HUES48 (cell line): ENCODE measurements at regions not wholly inside any gene's neighbourhood (a gene's known extent, or its start where the extent isn't known, plus 50 kb on each side); places are given as distances from the start of the nearest gene placed in this dataset.
"Not testable (repeated sequence)": the region's sequence is repeated elsewhere in the genome, so short reads cannot be mapped to it uniquely, and the experiment has no call there.

Experiments used
- H3K27ac ChIP-seq: one replicate; pipeline ENCODE4 v1.7.0; 2013; ENCODE audit warnings: low read depth, low read length, inconsistent platforms
- H3K27me3 ChIP-seq: 2 replicates; pipeline ENCODE4 v1.6.1; 2013; ENCODE audit warnings: mild to moderate bottlenecking, low read length; ENCODE audit not compliant: control insufficient read depth, insufficient read depth
- H3K36me3 ChIP-seq: 2 replicates; pipeline ENCODE4 v1.6.1; 2013; ENCODE audit warnings: low read length; ENCODE audit not compliant: control insufficient read depth, insufficient read depth
- H3K4me1 ChIP-seq: 2 replicates; pipeline ENCODE4 v1.6.1; 2013; ENCODE audit warnings: mild to moderate bottlenecking, low read length; ENCODE audit not compliant: control insufficient read depth, insufficient read depth
- H3K4me3 ChIP-seq: 2 replicates; pipeline ENCODE4 v1.5.1; 2013; ENCODE audit warnings: mild to moderate bottlenecking, low read depth, low read length
- H3K9ac ChIP-seq: 2 replicates; pipeline ENCODE4 v1.6.1; 2013; ENCODE audit warnings: mild to moderate bottlenecking, low read depth, low read length, moderate library complexity
- H3K9me3 ChIP-seq: 2 replicates; pipeline ENCODE4 v1.6.1; 2013; ENCODE audit warnings: low read length; ENCODE audit not compliant: control insufficient read depth, insufficient read depth

- Histone ChIP-seq H3K4me3 (no peak overlapping the region), H3K4me1 (no peaks in the 10 kb centered on the region), H3K27me3 (no peaks in the 10 kb centered on the region), H3K9ac (no peak overlapping the region), H3K9me3 (0 out of 2 replicates have a peak, but pooled peaks cover under 1% of the 10 kb centered on the region), H3K27ac (no peak overlapping the region), H3K36me3 (no peaks in the 10 kb centered on the region)
Observed at GRCh38 chr6:15943423-15943822, 185.5 kb upstream of the MYLIP start.

- H3K4me3 ChIP-seq: no peak overlapping the region
Observed at GRCh38 chr6:15941168-15941567, 187.7 kb upstream of the MYLIP start.

GRCh38 chr6:15938107-15938506 is 190.8 kb upstream of the MYLIP start:
- Histone ChIP-seq H3K4me1 (no peaks in the 10 kb centered on the region), H3K36me3 (no peaks in the 10 kb centered on the region), H3K4me3 (no peak overlapping the region), H3K27me3 (no peaks in the 10 kb centered on the region), H3K9ac (no peak overlapping the region), H3K27ac (no peak overlapping the region), H3K9me3 (0 out of 2 replicates have a peak, but pooled peaks cover 12% of the 10 kb centered on the region)

More at GRCh38 chr6:15941168-15941567, 187.7 kb upstream of the MYLIP start:
- Histone ChIP-seq H3K27me3 (no peaks in the 10 kb centered on the region), H3K9ac (no peak overlapping the region), H3K4me1 (no peaks in the 10 kb centered on the region), H3K27ac (no peak overlapping the region), H3K36me3 (no peaks in the 10 kb centered on the region), H3K9me3 (0 out of 2 replicates have a peak, but pooled peaks cover 12% of the 10 kb centered on the region)

GRCh38 chr6:15937602-15938001 is 191.3 kb upstream of the MYLIP start:
- Histone ChIP-seq H3K27me3 (no peaks in the 10 kb centered on the region), H3K9me3 (0 out of 2 replicates have a peak, but pooled peaks cover 12% of the 10 kb centered on the region), H3K4me3 (no peak overlapping the region), H3K9ac (no peak overlapping the region), H3K4me1 (no peaks in the 10 kb centered on the region), H3K36me3 (no peaks in the 10 kb centered on the region), H3K27ac (no peak overlapping the region)

GRCh38 chr6:15936503-15936902 is 192.4 kb upstream of the MYLIP start:
- no peak overlapping the region for H3K27ac ChIP-seq
- peaks cover 20% of the 10 kb centered on the region; the same call in 1 of the 2 replicates for H3K9me3 ChIP-seq
- H3K4me3 ChIP-seq: no peak overlapping the region
- no peaks in the 10 kb centered on the region for H3K27me3 ChIP-seq
- no peaks in the 10 kb centered on the region for H3K4me1 ChIP-seq
- no peak overlapping the region for H3K9ac ChIP-seq
- no peaks in the 10 kb centered on the region for H3K36me3 ChIP-seq

- H3K9me3 ChIP-seq: peaks cover 26% of the 10 kb centered on the region
- no peak overlapping the region for H3K4me3 ChIP-seq
- H3K36me3 ChIP-seq: no peaks in the 10 kb centered on the region
- H3K9ac ChIP-seq: no peak overlapping the region
- H3K4me1 ChIP-seq: no peaks in the 10 kb centered on the region
- H3K27me3 ChIP-seq: no peaks in the 10 kb centered on the region
- H3K27ac ChIP-seq: no peak overlapping the region
Observed at GRCh38 chr6:15935661-15936060, 193.2 kb upstream of the MYLIP start.

- H3K27me3 ChIP-seq, H3K36me3 ChIP-seq, H3K4me1 ChIP-seq, H3K9ac ChIP-seq, H3K27ac ChIP-seq, H3K4me3 ChIP-seq: not testable (repeated sequence)
- peaks cover 31% of the 10 kb centered on the region for H3K9me3 ChIP-seq
Observed at GRCh38 chr6:15931697-15932096, 197.2 kb upstream of the MYLIP start.

GRCh38 chr6:15930207-15930606 is 198.7 kb upstream of the MYLIP start:
- no peak overlapping the region for H3K27ac ChIP-seq
- no peak overlapping the region for H3K9ac ChIP-seq
- no peaks in the 10 kb centered on the region for H3K27me3 ChIP-seq
- H3K9me3 ChIP-seq: peaks cover 31% of the 10 kb centered on the region
- no peaks in the 10 kb centered on the region for H3K36me3 ChIP-seq
- no peak overlapping the region for H3K4me3 ChIP-seq
- H3K4me1 ChIP-seq: no peaks in the 10 kb centered on the region

GRCh38 chr6:15929685-15930084 is 199.2 kb upstream of the MYLIP start:
- H3K9me3 ChIP-seq: peaks cover 31% of the 10 kb centered on the region
- no peak overlapping the region for H3K9ac ChIP-seq
- H3K4me1 ChIP-seq: no peaks in the 10 kb centered on the region

GRCh38 chr6:15927531-15928225 is 201.2 kb upstream of the MYLIP start:
- no peaks in the 10 kb centered on the region for H3K27me3 ChIP-seq
- peaks cover 31% of the 10 kb centered on the region for H3K9me3 ChIP-seq
- H3K27ac ChIP-seq: no peak overlapping the region
- H3K4me3 ChIP-seq: no peak overlapping the region
- H3K4me1 ChIP-seq: no peaks in the 10 kb centered on the region
- H3K36me3 ChIP-seq: no peaks in the 10 kb centered on the region
- H3K9ac ChIP-seq: no peak overlapping the region

More at GRCh38 chr6:15929685-15930084, 199.2 kb upstream of the MYLIP start:
- H3K4me3 ChIP-seq: no peak overlapping the region
- no peaks in the 10 kb centered on the region for H3K36me3 ChIP-seq
- H3K27me3 ChIP-seq: no peaks in the 10 kb centered on the region
- no peak overlapping the region for H3K27ac ChIP-seq

- Histone ChIP-seq H3K27ac (no peak overlapping the region), H3K4me3 (no peak overlapping the region)
Observed at GRCh38 chr6:15926256-15926655, 202.6 kb upstream of the MYLIP start.

More at GRCh38 chr6:15926256-15926655, 202.6 kb upstream of the MYLIP start:
- Histone ChIP-seq H3K9me3 (peaks cover 22% of the 10 kb centered on the region), H3K36me3 (no peaks in the 10 kb centered on the region), H3K4me1 (0 out of 2 replicates have a peak, but pooled peaks cover 2% of the 10 kb centered on the region), H3K9ac (no peak overlapping the region), H3K27me3 (no peaks in the 10 kb centered on the region)
